Bronchial epithelial cell (primary cell): ENCODE measurements at regions not wholly inside any gene's neighbourhood (a gene's known extent, or its start where the extent isn't known, plus 50 kb on each side); places are given as distances from the start of the nearest gene placed in this dataset.

Experiments used
- DNase-seq: peaks from one replicate; pipeline ENCODE4 v3.0.0-alpha.2; 2010; ENCODE audit warnings: low read depth
- FAIRE-seq: peaks from 2 replicates; lab custom pipeline; 2011; peaks lifted over from hg19 to GRCh38; lab: Jason Lieb, UNC
- H3K27me3 ChIP-seq: 2 replicates; pipeline ENCODE4 v1.5.1; 2011; ENCODE audit warnings: low read length; ENCODE audit not compliant: control insufficient read depth, insufficient read depth
- H3K36me3 ChIP-seq: 2 replicates; pipeline ENCODE4 v1.5.1; 2011; ENCODE audit warnings: low read length; ENCODE audit not compliant: control insufficient read depth, insufficient read depth
- H3K4me3 ChIP-seq: 2 replicates; pipeline ENCODE4 v1.5.1; 2011; ENCODE audit warnings: mild to moderate bottlenecking, low read depth, low read length, control low read depth
- TF ChIP-seq, protein P1 (sequence below): IDR thresholded peaks from 2 replicates; pipeline ENCODE4 v1.5.1; 2011; ENCODE audit warnings: mild to moderate bottlenecking, moderate library complexity, low read length, control low read depth, inconsistent platforms; ENCODE audit not compliant: insufficient read depth, severe bottlenecking

DNA sequence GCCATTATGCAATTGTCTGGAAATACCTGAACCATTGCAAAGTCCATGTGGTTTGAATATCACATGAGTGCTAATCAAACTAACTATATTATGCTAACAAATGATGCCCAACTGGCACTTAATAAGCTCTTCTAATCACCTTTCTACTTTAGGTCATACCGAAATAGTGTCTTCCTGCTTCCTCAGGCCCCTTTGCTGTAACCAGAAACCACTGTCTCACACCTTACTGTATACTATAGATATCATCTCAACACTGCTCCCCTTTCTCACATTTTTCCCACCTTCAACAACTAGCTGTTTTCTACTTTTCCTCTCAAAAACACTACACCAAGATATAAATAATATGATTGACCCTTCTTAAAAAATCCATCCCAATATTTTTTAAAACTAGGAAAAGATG lies 633.9 kb downstream of the BCL11A start:
- FAIRE-seq (no peak), DNase-seq (no peak)
- Histone ChIP-seq H3K27me3 (no peaks in the 10 kb centered on the region), H3K4me3 (no peak overlapping the region), H3K36me3 (no peaks in the 10 kb centered on the region)
- TF ChIP-seq, protein P1, sequence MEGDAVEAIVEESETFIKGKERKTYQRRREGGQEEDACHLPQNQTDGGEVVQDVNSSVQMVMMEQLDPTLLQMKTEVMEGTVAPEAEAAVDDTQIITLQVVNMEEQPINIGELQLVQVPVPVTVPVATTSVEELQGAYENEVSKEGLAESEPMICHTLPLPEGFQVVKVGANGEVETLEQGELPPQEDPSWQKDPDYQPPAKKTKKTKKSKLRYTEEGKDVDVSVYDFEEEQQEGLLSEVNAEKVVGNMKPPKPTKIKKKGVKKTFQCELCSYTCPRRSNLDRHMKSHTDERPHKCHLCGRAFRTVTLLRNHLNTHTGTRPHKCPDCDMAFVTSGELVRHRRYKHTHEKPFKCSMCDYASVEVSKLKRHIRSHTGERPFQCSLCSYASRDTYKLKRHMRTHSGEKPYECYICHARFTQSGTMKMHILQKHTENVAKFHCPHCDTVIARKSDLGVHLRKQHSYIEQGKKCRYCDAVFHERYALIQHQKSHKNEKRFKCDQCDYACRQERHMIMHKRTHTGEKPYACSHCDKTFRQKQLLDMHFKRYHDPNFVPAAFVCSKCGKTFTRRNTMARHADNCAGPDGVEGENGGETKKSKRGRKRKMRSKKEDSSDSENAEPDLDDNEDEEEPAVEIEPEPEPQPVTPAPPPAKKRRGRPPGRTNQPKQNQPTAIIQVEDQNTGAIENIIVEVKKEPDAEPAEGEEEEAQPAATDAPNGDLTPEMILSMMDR, result no peak

DNA sequence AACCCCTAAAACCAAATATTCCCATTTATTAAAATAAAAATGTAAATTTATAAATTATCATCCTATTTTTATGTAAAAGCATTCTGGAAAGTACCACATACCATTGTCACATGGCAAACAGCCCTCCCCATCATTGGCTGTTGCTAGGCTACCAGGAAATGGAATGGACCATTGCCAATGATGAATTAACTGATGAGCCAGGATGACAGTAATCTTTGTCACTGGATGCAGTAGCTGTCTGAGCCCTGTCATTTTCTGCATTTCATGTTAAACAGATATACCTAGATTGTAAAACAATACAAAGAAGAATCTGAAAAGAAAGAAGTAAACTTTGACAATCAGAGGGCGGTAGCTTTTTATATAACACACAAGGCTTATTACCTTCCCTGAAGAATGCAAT lies 641.4 kb downstream of the BCL11A start:
- FAIRE-seq, result no peak
- Histone ChIP-seq H3K36me3 (no peaks in the 10 kb centered on the region), H3K27me3 (no peaks in the 10 kb centered on the region), H3K4me3 (no peak overlapping the region)
- DNase-seq, result no peak
- TF ChIP-seq, protein P1, result no peak

DNA sequence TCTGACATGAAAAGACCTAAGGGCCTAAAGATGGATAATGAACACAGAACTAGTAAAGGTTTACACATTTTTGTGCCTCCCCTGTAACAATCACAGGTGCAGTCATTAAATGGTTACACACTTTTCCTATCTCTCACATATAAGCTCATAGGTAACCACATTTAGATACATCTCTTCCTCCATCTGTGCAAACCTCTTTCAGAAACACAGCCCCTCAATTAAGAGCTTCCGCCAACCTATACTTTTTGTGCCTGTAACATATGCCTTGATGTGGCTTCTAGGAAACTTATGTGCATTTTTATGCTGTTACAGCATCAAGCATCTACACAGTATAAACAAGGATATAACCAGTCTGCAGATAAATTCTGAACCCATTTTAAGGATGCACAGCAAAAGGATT lies 643.3 kb downstream of the BCL11A start:
- no peaks in the 10 kb centered on the region for H3K27me3 ChIP-seq
- no peak for FAIRE-seq

DNA sequence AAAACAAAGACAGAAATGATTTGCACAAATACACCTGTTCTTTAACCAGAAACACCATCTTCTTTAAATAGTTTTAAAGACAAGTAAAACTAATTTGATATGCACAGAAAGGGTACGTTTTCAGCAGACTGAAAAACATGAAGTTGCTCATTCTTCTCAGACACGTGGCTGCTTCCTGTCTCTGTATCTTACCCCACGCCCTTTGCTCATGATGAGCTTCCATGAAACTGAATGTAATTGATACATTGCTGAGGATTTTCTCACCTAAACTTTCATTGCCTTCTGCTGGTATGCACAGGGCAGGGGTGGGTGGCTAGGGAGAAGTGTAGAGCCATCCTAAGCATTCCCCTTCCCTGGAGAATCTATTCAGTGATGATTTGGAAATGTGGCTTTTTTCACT lies 644.3 kb downstream of the BCL11A start:
- DNase-seq (no peak), FAIRE-seq (no peak)
- Histone ChIP-seq H3K27me3 (no peaks in the 10 kb centered on the region), H3K4me3 (no peak overlapping the region), H3K36me3 (no peaks in the 10 kb centered on the region)
- TF ChIP-seq, protein P1, result no peak

More for the DNA sequence above, 643.3 kb downstream of the BCL11A start:
- no peak overlapping the region for H3K4me3 ChIP-seq
- no peaks in the 10 kb centered on the region for H3K36me3 ChIP-seq
- no peak for DNase-seq
- TF ChIP-seq, protein P1, result no peak

DNA sequence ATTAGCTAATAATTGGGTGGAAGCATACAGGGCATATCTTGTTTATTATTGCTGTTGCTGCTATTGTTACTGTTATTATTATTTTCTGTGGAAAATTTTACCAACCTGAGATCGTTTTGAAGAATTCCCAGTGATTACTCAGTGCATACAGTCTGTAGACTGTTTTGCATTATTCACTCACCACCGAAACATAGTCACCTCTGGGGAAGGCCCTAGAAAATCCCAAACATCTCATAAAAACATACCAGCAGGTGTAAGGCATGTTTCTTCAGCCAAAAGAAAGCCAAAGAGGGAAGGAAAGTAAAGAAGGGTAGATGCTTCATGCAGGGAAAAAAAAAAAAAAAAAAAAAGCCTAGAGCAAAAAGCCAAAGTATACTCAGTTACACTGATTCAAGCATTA lies 647.7 kb downstream of the BCL11A start:
- Histone ChIP-seq H3K27me3 (no peaks in the 10 kb centered on the region), H3K36me3 (no peaks in the 10 kb centered on the region), H3K4me3 (no peak overlapping the region)
- TF ChIP-seq, protein P1, result no peak
- FAIRE-seq (no peak), DNase-seq (no peak)

DNA sequence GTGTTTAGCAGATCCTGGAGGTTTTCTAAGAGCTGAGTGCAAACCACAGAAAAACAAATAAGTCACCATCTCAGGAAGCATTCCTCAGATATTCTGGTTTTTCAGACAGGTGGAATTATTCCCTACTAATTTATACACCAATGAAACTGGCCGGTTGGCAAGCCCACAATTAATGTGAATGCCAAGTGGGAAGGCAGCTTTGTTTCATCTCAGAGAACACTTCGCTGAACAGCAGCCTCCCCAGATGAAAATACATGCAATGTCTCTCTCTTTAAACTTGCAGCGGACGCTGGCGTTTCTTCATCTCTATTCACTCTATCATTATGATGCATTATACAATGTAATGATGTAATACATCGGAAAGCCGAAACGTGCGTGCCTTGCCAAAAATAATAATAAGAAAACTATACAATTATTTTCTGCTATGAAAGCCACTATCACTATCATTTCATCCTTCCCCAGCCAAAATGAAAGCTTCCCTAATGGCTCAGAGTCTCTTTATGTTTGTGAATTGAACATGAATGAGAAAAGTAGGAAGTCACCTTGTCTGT lies 649.4 kb downstream of the BCL11A start:
- Histone ChIP-seq H3K36me3 (no peaks in the 10 kb centered on the region), H3K4me3 (no peak overlapping the region), H3K27me3 (no peaks in the 10 kb centered on the region)
- TF ChIP-seq, protein P1, result no peak
- FAIRE-seq, result no peak
- no peak for DNase-seq
